ENCODE measurements at regions not wholly inside any gene's neighbourhood (a gene's known extent, or its start where the extent isn't known, plus 50 kb on each side); places are given as distances from the start of the nearest gene placed in this dataset.

GRCh38 chr1:81220614-81221071, 580.1 kb upstream of the ADGRL2 start:
- peaks cover 12% of the 10 kb centered on the region; the same call in 1 of the 2 replicates for H3K9me3 ChIP-seq (ENCODE audit: insufficient read depth, low read length)
- H3K9me2 ChIP-seq (replicated peaks; ENCODE audit: insufficient read depth, low read length) = no peaks in the 10 kb centered on the region

DNA sequence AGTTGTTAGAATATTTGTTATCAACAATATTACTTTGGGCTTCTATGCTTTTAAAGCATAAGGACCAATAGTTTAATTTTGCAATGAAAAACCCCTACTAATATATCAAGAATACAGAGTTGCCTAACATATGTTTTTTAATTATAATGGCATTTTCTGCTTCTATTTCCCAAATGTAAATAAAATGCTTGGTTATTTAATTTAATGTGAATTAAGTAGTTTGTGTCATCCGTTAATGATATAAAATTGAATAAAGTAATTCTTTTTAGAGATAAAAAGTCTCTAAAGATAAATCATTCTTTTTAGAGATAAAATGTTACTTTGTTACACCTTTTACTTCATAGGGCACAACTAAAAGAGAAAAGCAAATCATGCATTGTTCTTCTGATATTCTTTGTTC, 583.7 kb upstream of the ADGRL2 start:
- Histone ChIP-seq H3K4me3 (ENCODE audit: insufficient read depth, low read length, poor library complexity, severe bottlenecking) (no peak overlapping the region), H3K9me3 (ENCODE audit: insufficient read depth, low read length) (peaks cover 12% of the 10 kb centered on the region; the same call in 1 of the 2 replicates), H4K20me1 (ENCODE audit: low read depth, low read length) (no peaks in the 10 kb centered on the region), H3K9ac (ENCODE audit: low read length) (no peak overlapping the region), H3K79me2 (ENCODE audit: insufficient read depth, low read length) (no peaks in the 10 kb centered on the region), H3F3A (ENCODE audit: insufficient read depth) (0 out of 2 replicates have a peak, but pooled peaks cover 5% of the 10 kb centered on the region), H3K27ac (ENCODE audit: low read depth, low read length) (no peak overlapping the region; the same call in 1 of the 2 replicates), H3K36me3 (ENCODE audit: low read length) (no peaks in the 10 kb centered on the region), H3K4me2 (ENCODE audit: low read depth, low read length, poor library complexity, severe bottlenecking) (peak overlapping the region; percentile 35), H3K27me3 (ENCODE audit: low read length) (no peaks in the 10 kb centered on the region), H2AFZ (ENCODE audit: low read depth, low read length, severe bottlenecking) (no peak overlapping the region), H3K9me2 (replicated peaks; ENCODE audit: insufficient read depth, low read length) (no peaks in the 10 kb centered on the region)
- no peak for TF ChIP-seq EZH2phosphoT487 (conservative IDR thresholded peaks at IDR 0.05; ENCODE audit: low read length)
- TF ChIP-seq, protein P1, sequence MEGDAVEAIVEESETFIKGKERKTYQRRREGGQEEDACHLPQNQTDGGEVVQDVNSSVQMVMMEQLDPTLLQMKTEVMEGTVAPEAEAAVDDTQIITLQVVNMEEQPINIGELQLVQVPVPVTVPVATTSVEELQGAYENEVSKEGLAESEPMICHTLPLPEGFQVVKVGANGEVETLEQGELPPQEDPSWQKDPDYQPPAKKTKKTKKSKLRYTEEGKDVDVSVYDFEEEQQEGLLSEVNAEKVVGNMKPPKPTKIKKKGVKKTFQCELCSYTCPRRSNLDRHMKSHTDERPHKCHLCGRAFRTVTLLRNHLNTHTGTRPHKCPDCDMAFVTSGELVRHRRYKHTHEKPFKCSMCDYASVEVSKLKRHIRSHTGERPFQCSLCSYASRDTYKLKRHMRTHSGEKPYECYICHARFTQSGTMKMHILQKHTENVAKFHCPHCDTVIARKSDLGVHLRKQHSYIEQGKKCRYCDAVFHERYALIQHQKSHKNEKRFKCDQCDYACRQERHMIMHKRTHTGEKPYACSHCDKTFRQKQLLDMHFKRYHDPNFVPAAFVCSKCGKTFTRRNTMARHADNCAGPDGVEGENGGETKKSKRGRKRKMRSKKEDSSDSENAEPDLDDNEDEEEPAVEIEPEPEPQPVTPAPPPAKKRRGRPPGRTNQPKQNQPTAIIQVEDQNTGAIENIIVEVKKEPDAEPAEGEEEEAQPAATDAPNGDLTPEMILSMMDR (IDR thresholded peaks at IDR 0.05; ENCODE audit: insufficient read depth, low read length, poor library complexity, severe bottlenecking) = no peak

More at GRCh38 chr1:81220614-81221071, 580.1 kb upstream of the ADGRL2 start:
- no peaks in the 10 kb centered on the region for H4K20me1 ChIP-seq (ENCODE audit: low read depth, low read length)
- H3F3A ChIP-seq (ENCODE audit: insufficient read depth) = no peaks in the 10 kb centered on the region
- H3K27ac ChIP-seq (ENCODE audit: low read depth, low read length) = no peak overlapping the region
- no peaks in the 10 kb centered on the region for H3K27me3 ChIP-seq (ENCODE audit: low read length)
- no peaks in the 10 kb centered on the region for H3K36me3 ChIP-seq (ENCODE audit: low read length)
- H3K9ac ChIP-seq (ENCODE audit: low read length) = no peak overlapping the region
- H3K4me3 ChIP-seq (ENCODE audit: insufficient read depth, low read length, poor library complexity, severe bottlenecking) = no peak overlapping the region
- no peak for TF ChIP-seq EZH2phosphoT487 (conservative IDR thresholded peaks at IDR 0.05; ENCODE audit: low read length)
- TF ChIP-seq, protein P1 (IDR thresholded peaks at IDR 0.05; ENCODE audit: insufficient read depth, low read length, poor library complexity, severe bottlenecking) = no peak
- no peaks in the 10 kb centered on the region for H3K79me2 ChIP-seq (ENCODE audit: insufficient read depth, low read length)
- H2AFZ ChIP-seq (ENCODE audit: low read depth, low read length, severe bottlenecking) = no peak overlapping the region
- H3K4me2 ChIP-seq (ENCODE audit: low read depth, low read length, poor library complexity, severe bottlenecking) = no peak overlapping the region

GRCh38 chr1:81213279-81213678, 587.5 kb upstream of the ADGRL2 start:
- H3K4me2 ChIP-seq (ENCODE audit: low read depth, low read length, poor library complexity, severe bottlenecking) = no peak overlapping the region
- H3K9me3 ChIP-seq (ENCODE audit: insufficient read depth, low read length) = no peaks in the 10 kb centered on the region

More at GRCh38 chr1:81213279-81213678, 587.5 kb upstream of the ADGRL2 start:
- Histone ChIP-seq H3K9ac (ENCODE audit: low read length) (no peak overlapping the region), H4K20me1 (ENCODE audit: low read depth, low read length) (no peaks in the 10 kb centered on the region), H3F3A (ENCODE audit: insufficient read depth) (0 out of 2 replicates have a peak, but pooled peaks cover 5% of the 10 kb centered on the region), H2AFZ (ENCODE audit: low read depth, low read length, severe bottlenecking) (peak overlapping the region; percentile 68), H3K36me3 (ENCODE audit: low read length) (no peaks in the 10 kb centered on the region), H3K4me3 (ENCODE audit: insufficient read depth, low read length, poor library complexity, severe bottlenecking) (no peak overlapping the region), H3K79me2 (ENCODE audit: insufficient read depth, low read length) (no peaks in the 10 kb centered on the region), H3K27ac (ENCODE audit: low read depth, low read length) (no peak overlapping the region), H3K27me3 (ENCODE audit: low read length) (no peaks in the 10 kb centered on the region), H3K9me2 (replicated peaks; ENCODE audit: insufficient read depth, low read length) (no peaks in the 10 kb centered on the region)
- TF ChIP-seq, protein P1 (IDR thresholded peaks at IDR 0.05; ENCODE audit: insufficient read depth, low read length, poor library complexity, severe bottlenecking) = no peak
- TF ChIP-seq EZH2phosphoT487 (conservative IDR thresholded peaks at IDR 0.05; ENCODE audit: low read length) = no peak

Measured in SU-DHL-6 (cell line).